Transverse colon (tissue), 4 donors: ENCODE measurements at regions not wholly inside any gene's neighbourhood (a gene's known extent, or its start where the extent isn't known, plus 50 kb on each side); places are given as distances from the start of the nearest gene placed in this dataset.

Experiments used
- EP300 ChIP-seq: sonication (generic); formaldehyde crosslinking; IDR thresholded peaks from one replicate; pipeline ENCODE4 v1.6.1; 2017; ENCODE audit warnings: antibody characterized with exemption, low read depth
- POLR2A ChIP-seq: fragments of 450-650 bp; IDR thresholded peaks from one replicate; pipeline ENCODE4 v1.6.1; 2016; ENCODE audit warnings: antibody characterized with exemption, mild to moderate bottlenecking, moderate library complexity
- POLR2AphosphoS5 ChIP-seq, 3 donors: sonication (generic); formaldehyde crosslinking; IDR thresholded peaks; one replicate each; pipeline ENCODE4 v1.6.1; 2016; ENCODE audit warnings: antibody characterized with exemption in 3 of 3
- TF ChIP-seq, protein P1 (sequence below), 5 experiments: fragments of 200-600 bp in 3 of 5; fragments of 450-650 bp in 2 of 5; sonication (generic) in 3 of 5; IDR thresholded peaks; 1 replicate in 2 of 5; 2 replicates in 3 of 5; pipeline ENCODE4 v1.5.1; 2016 to 2017; ENCODE audit warnings: antibody characterized with exemption in 5 of 5, inconsistent platforms in 3 of 5, mild to moderate bottlenecking in 2 of 5, moderate library complexity in 1 of 5

DNA sequence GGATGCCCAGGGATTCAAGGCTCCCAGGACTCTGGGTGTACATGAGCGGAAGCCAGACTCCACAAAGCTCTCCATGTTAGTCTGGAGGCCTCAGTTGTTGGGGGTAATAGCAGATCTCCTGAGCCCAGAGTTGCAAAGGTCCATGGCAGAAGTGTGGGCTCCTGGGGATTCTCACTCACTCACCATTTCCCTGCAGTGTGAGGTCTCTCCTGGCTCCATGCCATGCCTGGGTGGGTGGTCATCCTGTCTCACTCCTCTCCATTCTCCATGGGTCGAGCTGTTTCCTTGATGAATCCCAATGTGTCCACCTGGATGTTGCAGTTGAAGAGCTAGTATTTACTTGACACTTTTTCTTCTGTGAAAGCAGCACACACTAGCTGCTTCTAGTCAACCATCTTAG lies 156.8 kb upstream of the LRRC7 start:
- TF ChIP-seq, protein P1, sequence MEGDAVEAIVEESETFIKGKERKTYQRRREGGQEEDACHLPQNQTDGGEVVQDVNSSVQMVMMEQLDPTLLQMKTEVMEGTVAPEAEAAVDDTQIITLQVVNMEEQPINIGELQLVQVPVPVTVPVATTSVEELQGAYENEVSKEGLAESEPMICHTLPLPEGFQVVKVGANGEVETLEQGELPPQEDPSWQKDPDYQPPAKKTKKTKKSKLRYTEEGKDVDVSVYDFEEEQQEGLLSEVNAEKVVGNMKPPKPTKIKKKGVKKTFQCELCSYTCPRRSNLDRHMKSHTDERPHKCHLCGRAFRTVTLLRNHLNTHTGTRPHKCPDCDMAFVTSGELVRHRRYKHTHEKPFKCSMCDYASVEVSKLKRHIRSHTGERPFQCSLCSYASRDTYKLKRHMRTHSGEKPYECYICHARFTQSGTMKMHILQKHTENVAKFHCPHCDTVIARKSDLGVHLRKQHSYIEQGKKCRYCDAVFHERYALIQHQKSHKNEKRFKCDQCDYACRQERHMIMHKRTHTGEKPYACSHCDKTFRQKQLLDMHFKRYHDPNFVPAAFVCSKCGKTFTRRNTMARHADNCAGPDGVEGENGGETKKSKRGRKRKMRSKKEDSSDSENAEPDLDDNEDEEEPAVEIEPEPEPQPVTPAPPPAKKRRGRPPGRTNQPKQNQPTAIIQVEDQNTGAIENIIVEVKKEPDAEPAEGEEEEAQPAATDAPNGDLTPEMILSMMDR (IDR thresholded peaks at IDR 0.05), result no peak
- no peak for TF ChIP-seq EP300
- no peak for TF ChIP-seq POLR2AphosphoS5 (IDR thresholded peaks at IDR 0.05)
- no peak for TF ChIP-seq POLR2A
